ENCODE measurements at regions not wholly inside any gene's neighbourhood (a gene's known extent, or its start where the extent isn't known, plus 50 kb on each side); places are given as distances from the start of the nearest gene placed in this dataset.

- no peak for TF ChIP-seq CTCF (conservative IDR thresholded peaks at IDR 0.05 in 1 of 2, IDR thresholded peaks at IDR 0.05 in 1 of 2; ENCODE audit: extremely low read depth in 1 of 2, insufficient read depth in 1 of 2, low read depth in 1 of 2, low read length in 2 of 2)
- TF ChIP-seq EZH2 (IDR thresholded peaks at IDR 0.05; ENCODE audit: borderline replicate concordance, low read length) = no peak
Observed at GRCh38 chr7:131013716-131014115, 279.7 kb upstream of the KLF14 start.

Data from mammary epithelial cell (primary cell).